CD4-positive, alpha-beta T cell treated with Interleukin-1 beta for 1 hour (primary cell): ENCODE measurements at regions not wholly inside any gene's neighbourhood (a gene's known extent, or its start where the extent isn't known, plus 50 kb on each side); places are given as distances from the start of the nearest gene placed in this dataset.
"Not testable (repeated sequence)": the region's sequence is repeated elsewhere in the genome, so short reads cannot be mapped to it uniquely, and the experiment has no call there.

ENCODE experiments used
- DNase-seq, 2 donors: peaks; one replicate each; pipeline ENCODE4 v3.0.0-alpha.2; 2020 to 2022

DNA sequence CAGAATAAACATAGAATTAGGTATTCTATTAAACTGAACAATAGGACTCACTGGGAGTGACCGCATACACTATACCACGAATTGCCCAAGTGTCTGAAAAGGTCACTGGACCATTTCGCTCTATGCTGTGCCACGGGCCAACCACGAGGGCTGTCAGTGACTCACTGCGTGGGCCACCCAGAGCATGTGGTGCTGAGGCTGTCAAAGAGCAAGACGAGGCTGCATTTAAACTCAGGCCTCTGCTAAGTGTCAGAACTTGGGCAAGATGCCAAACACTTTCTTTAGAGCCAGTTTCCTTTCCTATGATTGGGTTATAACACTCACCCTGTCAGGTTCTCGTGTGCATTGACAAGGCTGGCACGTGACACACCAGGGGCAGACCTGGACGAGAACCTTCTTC lies 97.5 kb downstream of the SH3YL1 start:
- DNase-seq = peak in 1 of 2 donors; percentile 10

DNA sequence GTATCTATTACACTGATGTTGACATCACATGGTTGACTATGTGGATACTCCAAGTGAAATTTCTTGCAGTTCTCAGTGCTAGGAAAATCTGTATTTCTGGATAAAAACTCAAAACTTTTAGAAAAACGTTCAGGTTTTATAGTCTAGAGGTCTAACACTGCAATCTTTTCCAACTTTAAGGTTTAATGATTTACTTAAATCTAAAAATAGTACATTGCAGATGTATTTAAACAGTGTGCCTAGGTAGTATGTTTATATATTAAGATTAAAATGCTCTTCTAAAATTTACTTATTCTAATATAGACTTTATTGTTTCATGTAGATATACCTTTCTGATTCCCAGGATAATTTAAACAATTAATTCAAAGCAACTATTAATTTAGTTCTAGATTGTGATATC lies 98.3 kb downstream of the SH3YL1 start:
- no peak for DNase-seq

DNA sequence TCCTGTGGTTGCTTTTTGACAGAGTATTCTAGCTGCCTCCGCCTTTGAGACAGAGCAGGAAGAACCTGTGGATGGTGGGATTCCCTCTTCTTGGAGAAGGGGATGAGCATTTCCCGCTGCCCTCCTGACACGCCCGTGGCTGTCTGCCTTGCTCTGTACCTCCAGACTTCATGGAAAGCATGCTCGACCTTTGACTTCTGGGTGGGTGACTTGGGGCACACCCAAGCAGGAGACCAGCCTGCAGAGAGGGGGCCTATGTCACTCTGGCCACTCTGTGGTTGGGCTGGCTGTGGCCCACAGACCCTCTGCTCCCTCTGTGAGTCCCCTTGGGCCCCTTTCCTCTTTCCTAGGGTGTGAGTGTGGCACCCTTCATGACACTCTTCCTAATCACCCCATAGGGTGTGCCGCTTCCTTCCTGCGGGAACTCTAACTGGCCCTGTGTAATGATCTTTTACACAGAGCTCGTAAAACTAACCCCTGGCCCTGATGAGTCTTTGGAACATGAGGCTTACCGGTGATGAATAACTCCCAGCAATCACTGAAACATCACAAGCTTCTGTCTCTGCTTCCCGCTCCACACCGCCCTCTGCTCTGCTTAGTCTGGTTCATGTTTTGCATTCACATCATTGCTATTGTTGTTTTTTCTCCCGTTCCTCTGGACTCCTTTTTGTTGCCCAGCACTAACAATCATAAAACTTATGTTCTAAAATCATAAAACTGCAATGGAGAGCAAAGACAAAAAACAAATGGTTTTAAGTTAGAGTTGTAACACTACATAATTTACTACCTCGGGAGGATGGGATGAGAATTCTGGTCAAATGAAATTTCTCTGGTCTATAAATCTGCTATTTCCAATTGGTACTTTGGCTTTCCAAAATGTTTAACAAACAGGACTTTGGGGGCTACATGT lies 101.1 kb downstream of the SH3YL1 start:
- no peak for DNase-seq

DNA sequence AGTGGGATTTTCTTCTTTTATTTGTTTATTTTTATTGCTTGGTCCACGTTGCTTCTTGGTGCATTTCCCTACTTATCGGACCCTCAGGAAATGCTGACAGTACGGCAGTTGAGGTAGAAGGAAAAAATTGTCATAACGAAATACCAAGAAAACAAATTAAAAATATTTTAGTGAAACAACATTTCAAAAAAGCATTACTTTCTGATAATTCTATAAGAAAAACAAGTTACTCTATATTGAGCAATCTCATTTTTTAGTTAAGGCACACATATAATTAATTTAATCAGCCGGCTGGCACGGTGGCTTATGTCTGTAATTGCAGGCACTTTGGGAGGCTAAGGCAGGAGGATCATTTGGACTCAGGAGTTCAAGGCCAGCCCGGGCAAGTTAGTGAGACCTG lies 102.1 kb downstream of the SH3YL1 start:
- no peak for DNase-seq

DNA sequence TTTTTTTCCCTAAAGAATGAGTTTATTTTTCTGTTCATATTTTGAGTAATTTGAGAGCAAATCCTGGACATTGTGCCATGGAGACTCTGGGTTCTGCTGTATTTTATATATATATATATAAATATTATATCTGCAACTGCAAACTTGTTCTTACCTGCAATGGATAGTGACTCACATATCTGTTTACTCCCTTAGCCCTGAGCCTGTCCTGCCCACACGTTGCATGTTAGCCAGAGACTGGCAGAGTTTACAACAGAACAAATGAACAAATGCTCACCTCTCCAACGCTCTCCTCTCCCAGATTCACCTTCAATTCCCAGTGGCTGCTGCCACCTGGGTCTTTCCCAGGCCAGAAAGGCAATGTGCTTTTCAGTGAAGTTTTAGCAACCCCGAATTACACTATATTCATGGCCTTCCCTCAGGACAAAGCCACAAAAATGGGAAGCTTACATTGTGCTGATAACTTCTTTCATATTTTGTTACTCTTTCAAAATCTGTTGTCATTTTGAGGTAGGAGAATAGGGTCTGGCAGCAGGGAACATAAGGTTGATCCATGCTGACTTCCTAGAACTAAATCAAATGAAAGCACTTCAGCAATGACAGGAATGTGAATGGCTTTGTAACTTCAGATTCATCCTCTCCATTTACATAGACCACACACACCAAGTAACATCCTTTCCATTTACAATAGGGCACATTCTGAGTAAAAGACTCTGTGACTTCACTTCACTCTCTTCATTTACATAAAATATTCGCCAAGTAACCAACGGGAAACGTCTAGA lies 105.4 kb upstream of the FAM110C start:
- no peak for DNase-seq

DNA sequence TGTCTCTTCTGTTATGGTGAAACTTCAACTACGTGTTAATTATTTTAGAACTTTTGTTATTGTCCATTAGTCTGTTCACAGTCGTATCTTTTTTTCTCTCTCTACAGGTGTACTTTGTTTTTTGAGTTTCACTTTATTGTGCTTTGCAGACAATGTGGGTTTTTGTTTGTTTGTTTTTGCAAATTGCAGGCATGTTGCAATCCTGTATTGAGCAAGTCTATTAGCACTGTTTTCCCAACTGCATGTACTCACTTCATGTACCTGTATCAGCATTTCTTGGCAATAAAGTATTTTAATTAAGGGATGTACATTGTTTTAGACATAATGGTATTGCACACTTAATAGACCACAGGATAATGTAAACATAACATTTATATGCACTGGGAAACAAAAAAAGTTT lies 99.1 kb upstream of the FAM110C start:
- no peak for DNase-seq

DNA sequence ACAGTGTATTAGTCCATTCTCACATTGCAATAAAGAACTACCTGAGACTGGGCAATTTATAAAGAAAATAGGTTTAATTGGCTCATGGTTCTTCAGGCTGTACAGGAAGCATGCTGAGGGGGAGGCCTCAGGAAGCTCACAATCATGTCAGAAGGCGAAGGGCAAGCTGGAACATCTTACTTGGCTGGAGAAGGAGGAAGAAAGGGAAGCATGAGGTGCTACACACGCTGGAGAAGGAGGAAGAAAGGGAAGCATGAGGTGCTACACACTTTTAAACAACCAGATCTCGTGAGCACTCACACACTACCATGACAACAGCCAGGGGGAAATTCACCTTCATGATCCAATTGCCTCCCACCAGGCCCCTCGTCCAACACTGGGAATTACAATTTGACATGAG lies 95.3 kb upstream of the FAM110C start:
- DNase-seq = no peak

DNA sequence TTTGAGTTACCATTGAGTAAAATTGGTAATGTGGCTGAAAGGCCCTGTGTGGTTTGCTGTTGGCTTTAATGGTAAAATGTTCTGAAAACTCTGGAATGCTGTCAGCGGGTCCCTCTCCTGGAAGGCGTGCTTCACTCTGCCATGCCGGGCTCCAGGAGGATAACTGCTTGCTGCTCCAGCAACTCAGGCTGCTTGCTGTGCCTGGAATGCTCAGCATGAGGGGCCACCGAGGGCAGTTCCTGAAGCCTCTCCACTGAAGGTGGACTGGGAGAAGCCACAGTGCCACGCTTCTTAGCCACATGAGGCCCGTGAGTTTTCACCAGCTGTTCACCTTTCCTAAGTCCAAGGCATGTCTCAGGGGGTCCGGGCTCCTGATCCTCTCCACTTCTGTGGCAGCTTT lies 90.4 kb upstream of the FAM110C start:
- DNase-seq = no peak

DNA sequence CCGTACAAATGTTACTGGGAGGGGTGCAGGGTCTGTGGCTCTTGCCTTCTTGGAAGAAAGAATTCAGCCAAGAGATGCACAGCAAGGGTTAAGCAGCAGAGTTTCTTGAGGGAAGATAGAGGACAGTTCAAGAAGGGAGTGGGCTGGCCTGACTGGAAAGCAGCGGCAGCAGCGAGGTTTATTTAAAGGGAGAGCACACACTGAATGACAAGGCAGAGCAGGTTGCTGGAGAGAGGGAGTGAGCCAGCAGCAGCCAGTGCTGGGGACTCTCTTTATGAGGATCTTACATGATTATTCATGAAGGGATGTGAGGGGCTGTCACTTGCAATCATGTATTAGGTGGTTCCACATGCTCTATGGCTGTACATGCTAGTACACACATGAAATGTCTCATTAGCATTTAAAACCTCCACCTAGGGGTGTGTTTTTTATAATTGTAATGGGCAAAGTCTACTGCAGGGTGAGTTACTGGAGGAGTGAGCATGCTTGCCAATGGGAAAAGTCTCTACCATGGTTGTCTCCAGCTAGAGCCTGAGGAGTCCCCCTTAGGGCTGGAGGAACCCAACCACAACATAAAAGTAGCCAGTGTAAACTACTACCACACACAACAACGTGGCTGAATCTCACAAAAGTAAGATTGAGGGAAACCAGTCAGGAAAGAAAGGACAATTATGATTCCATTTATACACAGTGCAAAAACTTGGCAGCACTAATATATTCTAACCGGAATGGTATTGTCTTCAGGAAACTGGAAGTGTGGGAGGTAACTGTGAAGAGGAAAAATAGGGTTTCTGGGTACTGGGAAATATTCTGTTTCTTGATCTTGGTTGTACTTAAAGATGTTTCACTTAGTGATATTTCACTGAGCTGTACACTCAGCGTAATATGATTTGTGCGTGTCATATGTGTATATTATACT lies 87.6 kb upstream of the FAM110C start:
- DNase-seq = no peak

DNA sequence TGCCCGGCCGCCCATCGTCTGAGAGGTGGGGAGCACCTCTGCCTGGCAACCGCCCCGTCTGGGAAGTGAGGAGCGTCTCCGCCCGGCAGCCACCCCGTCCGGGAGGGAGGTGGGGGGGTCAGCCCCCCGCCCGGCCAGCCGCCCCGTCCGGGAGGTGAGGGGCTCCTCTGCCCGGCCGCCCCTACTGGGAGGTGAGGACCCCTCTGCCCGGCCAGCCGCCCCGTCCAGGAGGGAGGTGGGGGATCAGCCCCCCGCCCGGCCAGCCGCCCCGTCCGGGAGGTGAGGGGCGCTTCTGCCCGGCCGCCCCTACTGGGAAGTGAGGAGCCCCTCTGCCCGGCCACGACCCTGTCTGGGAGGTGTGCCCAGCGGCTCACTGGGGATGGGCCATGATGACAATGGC lies 80.5 kb upstream of the FAM110C start:
- DNase-seq = not testable (repeated sequence)

DNA sequence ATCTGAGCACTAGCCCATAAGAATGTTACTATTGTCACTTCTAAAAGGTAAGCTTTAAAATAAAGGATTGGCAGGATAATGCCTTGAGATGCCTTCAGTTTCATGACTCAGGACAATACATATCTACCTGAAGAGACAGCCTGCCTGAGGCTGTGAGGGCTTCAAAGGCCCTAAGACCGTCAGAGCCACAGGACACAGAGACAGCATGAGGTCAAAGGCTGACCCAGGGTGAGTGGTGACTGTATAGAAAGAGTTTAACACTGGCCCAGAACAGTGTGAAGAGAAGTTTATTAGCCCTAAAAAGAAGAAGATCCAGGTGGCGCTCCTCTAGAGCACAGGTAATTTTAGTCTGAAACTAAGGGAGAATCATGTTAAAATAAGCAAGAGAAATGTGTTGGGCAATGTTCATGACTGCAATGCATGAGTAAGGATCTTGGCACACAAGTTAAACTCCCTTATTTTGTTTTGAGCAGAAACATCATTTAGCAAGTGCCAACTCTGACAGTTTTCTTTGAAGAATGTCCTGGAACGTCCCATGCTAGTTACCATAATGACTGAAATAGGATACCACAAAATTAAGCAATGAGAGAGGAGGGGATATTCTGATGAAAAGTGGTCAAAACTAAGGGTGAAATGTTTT lies 78.1 kb upstream of the FAM110C start:
- no peak for DNase-seq

DNA sequence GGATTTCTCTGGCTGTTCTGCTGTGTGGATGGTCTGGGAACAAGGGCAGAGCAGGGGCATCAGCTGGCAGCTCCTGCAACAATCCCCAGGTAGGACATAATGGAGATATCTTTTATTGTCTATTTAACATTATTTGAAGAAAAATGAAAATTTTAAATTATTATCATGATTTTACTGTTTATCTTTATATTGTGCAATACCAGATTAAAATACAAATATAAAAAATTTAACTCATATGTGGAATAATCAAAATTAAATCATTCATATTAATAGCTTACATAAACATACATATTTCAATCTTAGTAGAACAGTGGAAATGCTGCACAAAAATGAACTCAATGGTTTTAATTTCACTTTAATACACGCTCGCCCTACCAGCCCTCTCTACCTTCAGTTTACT lies 70.6 kb upstream of the FAM110C start:
- no peak for DNase-seq

DNA sequence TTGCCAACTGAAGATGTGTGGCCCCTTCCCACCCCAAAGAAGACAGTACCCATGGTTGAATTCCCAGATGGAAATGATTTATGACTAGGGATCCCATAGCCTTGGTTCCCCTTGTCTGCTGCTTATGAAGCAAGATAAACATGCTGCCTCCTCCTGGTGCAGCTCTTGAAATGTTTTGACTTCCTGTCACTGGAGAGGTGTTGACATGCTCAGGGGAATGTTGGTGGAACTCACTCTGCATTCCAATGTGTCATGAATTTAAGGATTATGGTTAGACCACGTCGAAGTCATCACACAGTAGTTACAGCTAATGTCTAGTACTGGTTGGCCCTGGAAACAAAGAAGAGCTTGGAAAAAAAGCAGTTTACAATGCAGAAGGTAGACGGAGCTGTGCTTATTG lies 69.0 kb upstream of the FAM110C start:
- no peak for DNase-seq

DNA sequence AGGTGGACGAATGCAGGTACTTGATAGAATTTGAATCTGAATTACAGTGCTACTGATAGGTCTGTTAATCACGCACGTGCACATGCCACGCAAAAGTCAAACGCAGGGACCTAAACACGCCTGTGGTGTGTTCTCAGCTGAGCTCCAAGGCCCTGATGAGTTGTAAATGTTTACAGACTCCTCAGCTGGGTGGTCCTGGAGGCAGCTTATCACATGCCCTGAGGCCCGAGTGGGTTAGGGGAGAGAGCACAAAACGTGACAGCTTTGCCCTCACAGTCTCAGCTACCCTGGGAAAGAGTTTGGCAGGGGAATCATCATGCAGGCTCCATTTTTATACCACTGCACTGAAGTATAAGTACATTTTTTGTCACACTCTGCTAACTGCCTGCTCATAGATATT lies 68.3 kb upstream of the FAM110C start:
- DNase-seq = no peak

DNA sequence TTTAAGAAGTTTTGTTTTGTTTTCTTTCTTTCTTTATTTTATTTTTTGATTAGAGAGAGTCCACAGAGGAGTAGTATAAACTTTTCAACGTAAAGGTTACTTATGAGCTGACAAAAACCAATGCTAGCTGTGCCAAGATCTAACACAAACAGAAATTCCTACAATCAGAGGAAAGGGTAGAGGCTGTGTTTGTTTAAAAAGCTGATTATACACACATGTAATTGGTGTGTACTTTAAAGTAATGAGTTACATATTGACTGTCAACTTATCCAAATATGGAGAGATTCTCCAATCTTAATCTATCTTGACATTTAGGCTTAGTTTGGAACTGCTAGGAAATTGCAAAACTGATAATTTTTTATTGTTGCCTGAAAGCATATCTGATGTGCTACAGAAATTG lies 63.7 kb upstream of the FAM110C start:
- no peak for DNase-seq

DNA sequence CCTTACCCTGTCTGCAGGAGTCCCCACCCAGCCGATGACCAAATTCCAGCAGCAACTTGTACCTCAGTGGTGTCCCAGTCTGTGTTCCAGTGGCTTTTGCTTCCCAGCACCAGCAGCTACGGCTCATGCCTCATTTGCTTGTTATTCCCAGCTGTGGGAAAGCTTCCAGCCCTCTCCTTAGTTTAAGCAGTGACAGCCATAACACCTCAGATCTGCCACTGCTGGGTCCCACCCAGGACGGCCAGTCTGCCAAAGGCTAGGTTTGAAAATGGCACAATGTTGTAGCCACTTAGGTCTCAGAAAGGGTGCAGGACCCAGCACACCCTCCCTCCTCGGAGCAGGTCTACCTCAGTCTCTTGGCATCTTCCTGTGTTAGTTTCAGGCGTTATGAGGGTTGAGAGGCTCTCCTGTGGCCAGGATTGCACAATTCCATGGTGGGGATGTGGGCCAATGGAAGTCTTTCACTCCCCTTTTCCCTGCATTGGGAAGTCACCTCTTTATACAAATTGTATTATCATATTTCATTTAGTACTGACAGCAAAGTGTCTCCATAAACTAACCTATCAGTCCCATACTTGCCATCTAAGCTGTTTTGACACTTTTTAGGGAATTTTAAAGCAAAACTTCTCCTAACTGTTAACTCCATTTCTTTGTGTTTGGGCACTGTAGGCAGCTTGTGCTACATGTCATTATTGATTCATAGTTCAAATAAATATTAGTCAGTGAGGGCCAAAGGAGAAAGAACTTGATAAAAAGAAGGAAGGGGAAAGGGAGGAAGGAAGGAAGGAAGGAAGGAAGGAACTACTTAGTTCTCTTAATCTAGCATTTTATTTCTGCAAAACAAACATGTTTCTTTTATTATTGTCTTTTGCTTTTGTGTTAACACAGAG lies 62.9 kb upstream of the FAM110C start:
- DNase-seq = no peak

DNA sequence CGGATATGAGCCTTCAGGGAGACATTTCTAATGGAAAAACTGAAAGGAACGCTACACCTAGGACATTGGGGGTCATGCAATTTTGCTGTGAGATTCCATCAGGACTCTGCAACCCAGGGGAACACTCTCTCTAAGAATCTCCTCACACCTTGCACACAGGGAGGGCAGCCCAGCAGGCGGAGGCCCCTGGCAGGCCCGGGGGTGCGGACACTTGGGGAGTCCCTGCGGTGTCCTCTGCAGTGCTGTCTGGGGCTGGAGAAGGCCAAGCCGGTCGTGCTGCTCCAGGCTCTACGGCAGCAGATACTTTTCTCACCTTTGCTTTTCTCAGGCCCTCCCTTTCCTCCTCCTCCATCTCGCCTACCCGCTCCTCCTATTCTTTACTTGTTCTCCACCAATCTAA lies 54.7 kb upstream of the FAM110C start:
- no peak for DNase-seq
